GM19025 (cell line): ENCODE measurements at regions not wholly inside any gene's neighbourhood (a gene's known extent, or its start where the extent isn't known, plus 50 kb on each side); places are given as distances from the start of the nearest gene placed in this dataset.

Experiments
- ATAC-seq: cut with Tn5 transposase; IDR thresholded peaks from one replicate; pipeline ENCODE4 v1.9.1; 2021; ENCODE audit warnings: mild to moderate bottlenecking, low read depth, moderate library complexity; ENCODE audit not compliant: unreplicated experiment

- ATAC-seq: no peak
Measured at GRCh38 chr17:79303641-79304205, 229.1 kb downstream of the ENGASE start.

GRCh38 chr17:79301469-79301868 is 226.8 kb downstream of the ENGASE start:
- ATAC-seq: no peak

- no peak for ATAC-seq
Measured at GRCh38 chr17:79299349-79299748, 224.7 kb downstream of the ENGASE start.

- ATAC-seq: no peak
Measured at GRCh38 chr17:79298799-79299198, 224.2 kb downstream of the ENGASE start.

GRCh38 chr17:79296243-79296642 is 221.6 kb downstream of the ENGASE start:
- no peak for ATAC-seq

GRCh38 chr17:79295307-79295706 is 220.7 kb downstream of the ENGASE start:
- ATAC-seq: no peak

GRCh38 chr17:79294459-79295071 is 219.9 kb downstream of the ENGASE start:
- no peak for ATAC-seq

GRCh38 chr17:79292501-79292900 is 217.9 kb downstream of the ENGASE start:
- no peak for ATAC-seq

- ATAC-seq: no peak
Measured at GRCh38 chr17:79291391-79291790, 216.8 kb downstream of the ENGASE start.

GRCh38 chr17:79290726-79291125 is 216.1 kb downstream of the ENGASE start:
- ATAC-seq: no peak

GRCh38 chr17:79288950-79289349 is 214.3 kb downstream of the ENGASE start:
- no peak for ATAC-seq

GRCh38 chr17:79286440-79286839 is 211.8 kb downstream of the ENGASE start:
- no peak for ATAC-seq

GRCh38 chr17:79285973-79286372 is 211.3 kb downstream of the ENGASE start:
- no peak for ATAC-seq

GRCh38 chr17:79282294-79282693 is 207.7 kb downstream of the ENGASE start:
- ATAC-seq: no peak

- ATAC-seq: no peak
Measured at GRCh38 chr17:79281803-79282202, 207.2 kb downstream of the ENGASE start.

- ATAC-seq: no peak
Measured at GRCh38 chr17:79280866-79281572, 206.4 kb downstream of the ENGASE start.

GRCh38 chr17:79280010-79280409 is 205.4 kb downstream of the ENGASE start:
- ATAC-seq: no peak

GRCh38 chr17:79279320-79279719 is 204.7 kb downstream of the ENGASE start:
- ATAC-seq: no peak

- no peak for ATAC-seq
Measured at GRCh38 chr17:79276821-79277220, 202.2 kb downstream of the ENGASE start.

- ATAC-seq: no peak
Measured at GRCh38 chr17:79273660-79274059, 199.0 kb downstream of the ENGASE start.

- ATAC-seq: no peak
Measured at GRCh38 chr17:79272666-79273219, 198.1 kb downstream of the ENGASE start.

- no peak for ATAC-seq
Measured at GRCh38 chr17:79272220-79272619, 197.6 kb downstream of the ENGASE start.
